MM.1S (cell line): ENCODE measurements at regions not wholly inside any gene's neighbourhood (a gene's known extent, or its start where the extent isn't known, plus 50 kb on each side); places are given as distances from the start of the nearest gene placed in this dataset.

Source experiments
- DNase-seq: peaks from one replicate; pipeline ENCODE4 v3.0.0-alpha.2; 2015
- H2AFZ ChIP-seq: fragments of 300-600 bp; sonication (generic); 2 replicates; pipeline ENCODE4 v1.6.0; 2016; ENCODE audit warnings: antibody characterized with exemption, low read length
- H3F3A ChIP-seq: fragments of 300-600 bp; sonication (generic); 2 replicates; pipeline ENCODE4 v1.6.1; 2016; ENCODE audit warnings: mild to moderate bottlenecking, antibody characterized with exemption, low read length, moderate library complexity, mixed read lengths; ENCODE audit not compliant: insufficient read depth
- H3K27ac ChIP-seq: fragments of 300-600 bp; sonication (generic); 2 replicates; pipeline ENCODE4 v1.5.1; 2016; ENCODE audit warnings: mild to moderate bottlenecking, low read length
- H3K27me3 ChIP-seq: fragments of 300-600 bp; sonication (generic); replicated peaks from 2 replicates; pipeline ENCODE4 v1.6.0; 2016; ENCODE audit warnings: low read length; ENCODE audit not compliant: insufficient read depth
- H3K36me3 ChIP-seq: fragments of 300-600 bp; sonication (generic); replicated peaks from 2 replicates; pipeline ENCODE4 v1.6.1; 2016; ENCODE audit warnings: mild to moderate bottlenecking, low read length, mixed read lengths; ENCODE audit not compliant: insufficient read depth
- H3K4me1 ChIP-seq: fragments of 300-600 bp; sonication (generic); 2 replicates; pipeline ENCODE4 v1.6.1; 2016; ENCODE audit warnings: low read length, mixed read lengths
- H3K4me2 ChIP-seq: fragments of 300-600 bp; sonication (generic); 2 replicates; pipeline ENCODE4 v1.6.0; 2016; ENCODE audit warnings: low read depth, low read length
- H3K4me3 ChIP-seq: fragments of 300-600 bp; sonication (generic); 2 replicates; pipeline ENCODE4 v1.5.1; 2016; ENCODE audit warnings: low read length, mixed read lengths
- H3K79me2 ChIP-seq: fragments of 300-600 bp; sonication (generic); 2 replicates; pipeline ENCODE4 v1.6.1; 2016; ENCODE audit warnings: mixed run types, low read length, mixed read lengths
- H3K9ac ChIP-seq: fragments of 300-600 bp; sonication (generic); 2 replicates; pipeline ENCODE4 v1.6.1; 2016; ENCODE audit warnings: low read length, mixed read lengths
- H3K9me2 ChIP-seq: fragments of 300-600 bp; sonication (generic); replicated peaks from 2 replicates; pipeline ENCODE4 v1.6.1; 2016; ENCODE audit warnings: mild to moderate bottlenecking, low read length, mixed read lengths; ENCODE audit not compliant: insufficient read depth
- H3K9me3 ChIP-seq: fragments of 300-600 bp; sonication (generic); replicated peaks from 2 replicates; pipeline ENCODE4 v1.6.1; 2016; ENCODE audit warnings: mild to moderate bottlenecking, low read length, mixed read lengths; ENCODE audit not compliant: insufficient read depth
- H4K20me1 ChIP-seq: fragments of 300-600 bp; sonication (generic); 2 replicates; pipeline ENCODE4 v1.6.1; 2016; ENCODE audit warnings: mild to moderate bottlenecking, low read length, moderate library complexity, mixed read lengths; ENCODE audit not compliant: insufficient read depth
- CTCF ChIP-seq: fragments of 300-600 bp; sonication (generic); IDR thresholded peaks from 2 replicates; pipeline ENCODE4 v1.5.1; 2016; ENCODE audit warnings: antibody characterized with exemption, low read length, mixed read lengths
- EZH2 ChIP-seq: fragments of 300-600 bp; sonication (generic); optimal IDR thresholded peaks from 2 replicates; pipeline ENCODE3; 2017; ENCODE audit warnings: low read depth, mild to moderate bottlenecking, antibody characterized with exemption, low read length, mixed read lengths
- EZH2phosphoT487 ChIP-seq: fragments of 300-600 bp; sonication (generic); IDR thresholded peaks from 2 replicates; pipeline ENCODE4 v1.6.1; 2018; ENCODE audit warnings: antibody characterized with exemption, low read length

- H3K4me2 ChIP-seq, result no peak overlapping the region
- no peak overlapping the region for H3K4me3 ChIP-seq
- no peaks in the 10 kb centered on the region for H3K36me3 ChIP-seq
- TF ChIP-seq EZH2, result no peak
- peak; percentile 91 for TF ChIP-seq CTCF
- no peaks in the 10 kb centered on the region for H3K27me3 ChIP-seq
- no peaks in the 10 kb centered on the region for H3K4me1 ChIP-seq
- no peaks in the 10 kb centered on the region for H3K9me2 ChIP-seq
- H2AFZ ChIP-seq, result no peak overlapping the region
- H4K20me1 ChIP-seq, result no peaks in the 10 kb centered on the region
- no peak overlapping the region for H3K9ac ChIP-seq
- peak; percentile 77 for DNase-seq
- H3K27ac ChIP-seq, result no peak overlapping the region
- H3K79me2 ChIP-seq, result no peaks in the 10 kb centered on the region
- no peaks in the 10 kb centered on the region for H3K9me3 ChIP-seq
- H3F3A ChIP-seq, result no peaks in the 10 kb centered on the region
Observed at GRCh38 chr2:174697255-174697654, 67.0 kb downstream of the CHRNA1 start.

- TF ChIP-seq CTCF (no peak), EZH2phosphoT487 (no peak), EZH2 (no peak)
- Histone ChIP-seq H2AFZ (no peak overlapping the region), H4K20me1 (no peaks in the 10 kb centered on the region), H3K27me3 (no peaks in the 10 kb centered on the region), H3K36me3 (no peaks in the 10 kb centered on the region), H3K4me3 (no peak overlapping the region), H3K9me2 (no peaks in the 10 kb centered on the region), H3K9ac (no peak overlapping the region), H3F3A (no peaks in the 10 kb centered on the region), H3K4me2 (no peak overlapping the region), H3K79me2 (no peaks in the 10 kb centered on the region), H3K4me1 (no peaks in the 10 kb centered on the region), H3K27ac (no peak overlapping the region), H3K9me3 (no peaks in the 10 kb centered on the region)
- DNase-seq, result no peak
Observed at GRCh38 chr2:174694920-174695319, 69.4 kb downstream of the CHRNA1 start.

- H3K4me1 ChIP-seq, result no peaks in the 10 kb centered on the region
- no peaks in the 10 kb centered on the region for H3K79me2 ChIP-seq
- H3K9ac ChIP-seq, result no peak overlapping the region
- no peaks in the 10 kb centered on the region for H3K9me2 ChIP-seq
- no peaks in the 10 kb centered on the region for H3K27me3 ChIP-seq
- H3K9me3 ChIP-seq, result no peaks in the 10 kb centered on the region
- no peaks in the 10 kb centered on the region for H3K36me3 ChIP-seq
- H3F3A ChIP-seq, result no peaks in the 10 kb centered on the region
- H2AFZ ChIP-seq, result no peak overlapping the region
- no peak overlapping the region for H3K27ac ChIP-seq
- no peak overlapping the region for H3K4me3 ChIP-seq
- DNase-seq, result no peak
- TF ChIP-seq CTCF, result no peak
- TF ChIP-seq EZH2, result no peak
- no peak for TF ChIP-seq EZH2phosphoT487
- no peak overlapping the region for H3K4me2 ChIP-seq
- no peaks in the 10 kb centered on the region for H4K20me1 ChIP-seq
Observed at GRCh38 chr2:174694196-174694878, 69.9 kb downstream of the CHRNA1 start.
